HL-60 (cell line): ENCODE measurements at regions not wholly inside any gene's neighbourhood (a gene's known extent, or its start where the extent isn't known, plus 50 kb on each side); places are given as distances from the start of the nearest gene placed in this dataset.

Source experiments
- CTCF ChIP-seq: IDR thresholded peaks from one replicate; pipeline ENCODE4 v1.5.1; 2011; ENCODE audit warnings: low read length, control low read depth, inconsistent platforms; ENCODE audit not compliant: insufficient read depth
- REST ChIP-seq: IDR thresholded peaks from 2 replicates; pipeline ENCODE4 v1.6.1; 2012; ENCODE audit warnings: low read depth; ENCODE audit not compliant: insufficient replicate concordance

- TF ChIP-seq CTCF, result no peak
- no peak for TF ChIP-seq REST
Observed at GRCh38 chr2:220646424-220646823, 925.7 kb downstream of the EPHA4 start.
